Epidermal melanocyte (primary cell): ENCODE measurements at regions not wholly inside any gene's neighbourhood (a gene's known extent, or its start where the extent isn't known, plus 50 kb on each side); places are given as distances from the start of the nearest gene placed in this dataset.
"Not testable (repeated sequence)": the region's sequence is repeated elsewhere in the genome, so short reads cannot be mapped to it uniquely, and the experiment has no call there.

Source experiments
- DNase-seq: peaks from one replicate; pipeline ENCODE4 v3.0.0; 2011; ENCODE audit warnings: low spot score; ENCODE audit not compliant: insufficient read length

DNA sequence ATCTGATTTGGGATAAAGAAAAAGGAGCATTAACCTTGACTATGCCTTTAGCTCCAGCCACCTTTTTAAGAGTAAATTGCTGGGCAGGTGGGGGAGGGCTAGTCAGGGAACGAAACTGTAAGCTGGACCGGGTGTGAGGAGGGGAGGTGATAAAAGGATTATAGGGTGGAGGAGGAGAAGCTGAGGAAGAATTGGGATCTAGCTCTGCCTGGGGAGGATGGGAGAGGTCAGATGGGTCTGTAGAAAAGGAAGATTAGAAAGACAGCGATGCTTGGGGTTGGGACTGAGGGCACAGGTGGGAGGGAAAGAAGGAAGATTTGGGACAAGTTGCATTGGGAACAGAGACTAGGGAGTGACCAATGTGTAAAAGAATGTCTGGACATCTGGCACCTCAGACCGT, 772.4 kb upstream of the KIRREL3 start:
- DNase-seq = not testable (repeated sequence)

DNA sequence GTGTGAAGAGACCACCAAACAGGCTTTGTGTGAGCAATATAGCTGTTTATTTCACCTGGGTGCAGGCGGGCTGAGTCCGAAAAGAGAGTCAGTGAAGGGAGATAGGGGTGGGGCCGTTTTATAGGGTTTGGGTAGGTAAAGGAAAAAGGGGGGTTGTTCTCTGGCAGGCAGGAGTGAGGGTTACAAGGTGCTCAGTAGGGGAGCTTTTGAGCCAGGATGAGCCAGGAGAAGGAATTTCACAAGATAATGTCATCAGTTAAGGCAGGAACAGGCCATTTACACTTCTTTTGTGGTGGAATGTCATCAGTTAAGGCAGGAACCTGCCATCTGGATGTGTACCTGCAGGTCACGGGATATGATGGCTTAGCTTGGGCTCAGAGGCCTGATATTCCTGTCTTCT, 768.4 kb upstream of the KIRREL3 start:
- DNase-seq = not testable (repeated sequence)

- DNase-seq = no peak
These were observed 766.2 kb upstream of the KIRREL3 start for GRCh38 chr11:127766734-127767133.

DNA sequence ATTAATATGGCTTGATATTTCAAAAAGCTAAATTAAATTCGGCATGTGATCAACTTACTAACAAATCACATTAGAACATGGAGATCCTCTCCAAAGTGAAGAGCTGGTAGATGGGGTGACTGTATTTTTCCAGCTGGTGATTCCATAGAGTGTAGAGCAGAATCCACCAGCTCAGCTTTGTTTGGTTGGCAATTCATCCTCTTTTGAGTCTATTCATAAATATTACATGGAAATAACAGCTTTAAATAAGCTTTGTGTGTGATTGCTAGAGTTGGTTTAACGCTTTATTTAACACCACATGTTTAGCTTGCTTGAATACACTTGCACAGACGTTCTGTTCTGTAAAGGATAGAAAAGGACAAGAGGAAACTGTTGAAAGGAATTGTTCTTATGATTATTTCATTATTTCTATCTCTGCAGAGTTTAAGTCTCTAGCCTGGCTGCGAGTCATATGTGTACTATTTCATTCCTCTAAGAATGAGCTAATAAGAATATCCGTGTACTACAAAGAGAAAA, 738.3 kb upstream of the KIRREL3 start:
- DNase-seq = no peak

- no peak for DNase-seq
These were observed 736.9 kb upstream of the KIRREL3 start for GRCh38 chr11:127737499-127737898.

GRCh38 chr11:127733552-127733951, 733.0 kb upstream of the KIRREL3 start:
- no peak for DNase-seq

DNA sequence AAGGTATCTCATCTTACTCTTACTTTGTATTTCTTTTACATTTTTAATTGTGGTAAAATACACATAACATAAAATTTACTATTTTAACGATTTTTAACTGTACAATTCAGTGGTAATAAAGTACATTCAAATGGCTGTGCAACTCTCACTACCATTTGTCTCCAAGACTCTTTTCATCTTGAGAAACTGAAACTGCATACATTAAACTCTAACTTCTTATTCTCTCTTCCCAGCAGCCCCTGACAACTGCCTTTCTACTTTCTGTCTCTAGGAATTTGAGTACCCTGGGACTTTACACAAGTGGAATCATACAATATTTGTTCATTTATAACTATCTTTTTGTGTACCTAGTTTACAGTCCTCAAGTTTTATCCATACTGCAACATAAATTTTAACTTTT, 725.8 kb upstream of the KIRREL3 start:
- DNase-seq = no peak

- no peak for DNase-seq
These were observed 723.1 kb upstream of the KIRREL3 start for GRCh38 chr11:127723714-127724113.

DNA sequence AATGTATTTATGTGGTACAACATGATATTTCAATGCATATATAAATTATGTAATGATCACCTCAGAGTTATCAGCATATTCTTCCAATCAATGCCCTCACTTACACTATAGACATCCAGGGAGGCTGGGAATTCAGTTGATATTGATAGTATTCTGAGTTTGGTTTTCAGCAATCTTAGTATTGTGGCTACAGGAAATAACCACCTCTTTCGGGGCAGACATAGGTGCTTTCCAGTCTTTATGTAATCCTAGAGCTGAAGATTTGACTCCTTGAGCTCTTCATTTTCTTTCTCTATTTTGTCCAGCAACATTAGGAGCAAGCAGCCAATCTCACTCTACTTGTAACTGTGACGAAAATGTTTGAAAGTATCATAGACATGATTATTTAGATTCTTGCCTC, 712.7 kb upstream of the KIRREL3 start:
- DNase-seq = no peak

DNA sequence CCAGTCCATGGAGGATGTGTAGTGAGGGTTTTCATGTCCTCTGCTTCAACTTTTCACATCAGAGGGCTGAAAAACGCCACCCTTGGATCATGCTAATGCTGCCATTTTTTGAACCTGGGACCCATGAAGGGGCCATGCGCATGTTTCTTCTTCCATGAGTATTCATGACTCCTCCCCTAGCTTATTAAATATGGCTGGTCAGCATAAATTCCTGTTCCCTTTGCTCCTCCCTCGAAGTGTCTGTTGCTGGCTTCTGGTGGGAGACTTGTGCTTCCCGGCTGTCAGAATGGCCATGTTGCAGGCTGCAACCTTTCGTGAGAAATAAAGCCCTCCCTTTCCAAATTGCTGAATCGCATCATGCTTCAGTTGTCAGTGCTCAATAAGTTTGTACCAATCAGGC, 711.2 kb upstream of the KIRREL3 start:
- DNase-seq = no peak

GRCh38 chr11:127710831-127711230, 710.3 kb upstream of the KIRREL3 start:
- DNase-seq = no peak

- no peak for DNase-seq
These were observed 709.4 kb upstream of the KIRREL3 start for GRCh38 chr11:127709960-127710359.

DNA sequence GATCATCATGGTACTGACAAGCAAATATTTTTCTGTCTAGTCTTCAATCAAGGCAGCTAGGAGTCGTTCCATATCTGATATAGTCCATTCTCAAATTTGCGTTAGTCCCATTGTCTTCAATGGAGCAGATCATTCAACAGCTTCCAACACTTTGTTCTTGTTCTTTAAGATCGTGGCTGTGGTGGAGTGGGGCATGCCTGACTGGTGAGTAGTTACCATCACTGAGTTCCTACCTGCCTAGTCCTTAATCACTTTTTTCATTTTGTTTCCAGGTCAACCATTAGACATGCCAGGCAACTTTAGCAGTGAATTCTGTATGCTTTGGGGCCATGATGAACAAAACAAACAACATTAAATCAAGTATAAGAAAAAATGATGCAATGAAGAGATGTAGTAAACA, 693.1 kb upstream of the KIRREL3 start:
- no peak for DNase-seq

GRCh38 chr11:127683321-127683720, 682.8 kb upstream of the KIRREL3 start:
- DNase-seq = no peak

DNA sequence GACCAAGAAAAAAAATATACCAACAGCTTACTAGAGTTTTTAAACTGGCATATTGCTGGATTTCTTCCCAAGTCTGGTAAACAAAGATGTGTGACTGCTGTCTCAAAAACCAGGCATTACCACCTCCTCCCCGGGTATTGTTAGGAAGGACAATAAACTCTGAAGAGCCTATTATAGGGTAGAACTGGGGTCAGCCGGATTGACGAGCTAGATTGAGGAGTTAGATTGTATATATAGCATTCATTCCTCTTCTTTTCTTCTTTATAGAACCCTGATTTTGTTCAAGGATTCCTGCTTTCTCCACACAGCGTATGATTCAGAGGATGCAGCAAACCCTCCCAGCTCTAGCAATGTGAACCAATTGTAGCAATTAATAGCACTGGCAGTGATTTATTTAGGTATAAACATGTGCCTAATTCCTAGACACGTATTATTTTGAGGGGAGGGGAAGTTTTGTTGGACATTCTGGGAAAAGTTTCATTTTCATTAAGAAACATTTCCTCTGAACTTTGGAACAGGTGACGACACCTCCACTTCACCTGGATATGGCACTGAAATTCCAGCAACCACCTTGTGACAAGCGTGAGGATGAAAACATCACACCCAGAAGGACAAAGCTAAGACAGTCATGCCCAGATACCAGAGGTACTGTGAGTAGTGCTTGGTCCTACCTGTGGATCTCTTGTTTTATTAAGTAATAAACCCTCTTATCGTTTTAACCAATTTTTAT, 679.4 kb upstream of the KIRREL3 start:
- no peak for DNase-seq

DNA sequence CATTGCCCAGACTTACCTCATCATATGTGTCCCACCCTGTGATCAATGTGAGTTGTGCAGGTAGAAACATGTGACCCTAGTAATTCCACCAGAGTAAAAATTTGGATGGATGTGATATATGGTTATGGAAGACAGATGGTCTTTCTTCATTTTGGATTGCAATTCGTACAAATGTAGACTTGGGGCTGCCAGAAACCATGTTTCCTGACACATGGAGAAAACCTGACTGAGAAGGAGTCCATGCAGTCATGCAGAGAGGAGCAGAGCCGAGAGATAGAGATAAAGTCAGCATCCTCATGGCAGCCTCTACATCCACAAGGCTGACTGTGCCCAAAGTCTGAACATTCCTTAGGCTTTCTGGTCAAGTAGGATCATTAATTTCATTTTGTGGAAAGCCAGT, 678.1 kb upstream of the KIRREL3 start:
- DNase-seq = no peak

DNA sequence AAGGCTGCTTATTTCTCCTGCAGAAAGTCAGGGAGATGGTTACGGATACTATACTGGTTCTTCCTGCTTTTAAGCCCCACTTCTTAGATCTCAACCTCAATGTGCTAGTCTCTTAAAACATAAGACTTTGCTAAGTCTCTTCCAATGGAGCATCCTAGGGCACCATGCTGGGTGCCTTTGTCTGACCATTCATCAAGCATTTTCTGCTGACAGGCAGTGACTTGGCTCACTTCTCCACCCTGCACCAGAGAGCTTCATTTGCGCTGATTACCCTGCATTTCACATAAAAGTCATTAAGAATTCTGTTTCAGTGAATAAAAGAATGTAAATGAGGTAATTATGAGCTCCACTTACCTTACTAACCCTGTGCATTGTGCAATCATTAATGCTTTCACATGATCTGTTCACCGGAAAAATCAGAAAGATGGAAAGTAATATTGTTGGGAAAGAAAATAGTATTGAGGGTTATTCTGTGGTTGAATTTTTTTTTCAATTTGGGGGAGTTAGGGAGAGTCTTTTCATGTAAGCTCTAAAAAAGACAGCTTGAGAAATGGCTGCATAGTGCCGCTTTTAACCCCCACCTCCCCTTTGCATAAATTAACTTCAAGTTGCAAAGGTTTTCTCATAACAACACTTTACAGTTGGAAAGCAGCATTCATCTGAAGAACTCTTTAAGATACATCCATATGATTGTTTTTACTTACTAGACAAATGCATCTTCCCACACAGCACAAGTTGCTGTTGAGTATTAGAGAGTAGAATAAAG, 677.3 kb upstream of the KIRREL3 start:
- DNase-seq = no peak

GRCh38 chr11:127675581-127675980, 675.0 kb upstream of the KIRREL3 start:
- no peak for DNase-seq

DNA sequence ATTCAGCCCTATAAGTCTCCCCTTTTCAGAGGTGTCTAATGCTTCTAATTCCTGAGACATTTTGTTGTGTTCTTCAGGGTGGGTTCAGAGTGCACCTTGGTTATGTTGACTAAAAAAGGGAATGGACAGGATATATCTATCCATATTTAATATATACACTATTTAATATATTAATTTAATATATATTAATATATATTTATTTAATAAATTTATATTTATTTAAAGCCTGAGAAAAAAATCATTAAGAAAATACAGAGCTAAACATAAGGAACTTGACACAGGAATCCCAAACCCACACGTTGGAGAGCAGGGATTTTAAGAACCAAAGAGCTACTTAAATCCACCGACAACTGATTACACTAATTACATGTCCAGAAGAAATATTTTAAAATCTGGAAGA, 674.2 kb upstream of the KIRREL3 start:
- DNase-seq = no peak

GRCh38 chr11:127670374-127671119, 670.0 kb upstream of the KIRREL3 start:
- DNase-seq = no peak

- no peak for DNase-seq
These were observed 655.7 kb upstream of the KIRREL3 start for GRCh38 chr11:127656116-127656836.
